KMS-11 (cell line): ENCODE measurements at regions not wholly inside any gene's neighbourhood (a gene's known extent, or its start where the extent isn't known, plus 50 kb on each side); places are given as distances from the start of the nearest gene placed in this dataset.

Source experiments
- H2AFZ ChIP-seq: fragments of 200-600 bp; sonication (generic); 2 replicates; pipeline ENCODE4 v1.6.1; 2016; ENCODE audit warnings: antibody characterized with exemption, mixed run types, low read depth
- H3K27ac ChIP-seq: fragments of 200-600 bp; sonication (generic); 2 replicates; pipeline ENCODE4 v1.6.1; 2016; ENCODE audit warnings: mild to moderate bottlenecking, mixed run types
- H3K27me3 ChIP-seq: fragments of 200-600 bp; sonication (generic); 2 replicates; pipeline ENCODE4 v1.6.1; 2017; ENCODE audit warnings: mild to moderate bottlenecking, low read depth, mixed run types, moderate library complexity; ENCODE audit not compliant: insufficient read depth
- H3K36me3 ChIP-seq: fragments of 200-600 bp; sonication (generic); 2 replicates; pipeline ENCODE4 v1.6.1; 2017; ENCODE audit warnings: mild to moderate bottlenecking, mixed run types; ENCODE audit not compliant: insufficient read depth
- H3K4me1 ChIP-seq: fragments of 200-600 bp; sonication (generic); 2 replicates; pipeline ENCODE4 v1.6.1; 2016; ENCODE audit warnings: mild to moderate bottlenecking, low read depth, mixed run types; ENCODE audit not compliant: poor library complexity, severe bottlenecking
- H3K4me2 ChIP-seq: fragments of 200-600 bp; sonication (generic); 2 replicates; pipeline ENCODE4 v1.7.0; 2016; ENCODE audit warnings: mild to moderate bottlenecking, mixed run types
- H3K4me3 ChIP-seq: fragments of 200-600 bp; sonication (generic); IDR thresholded peaks from 2 replicates; pipeline ENCODE4 v1.6.1; 2017; ENCODE audit warnings: low read depth, low read length, mixed read lengths; ENCODE audit not compliant: insufficient read depth
- H3K79me2 ChIP-seq: fragments of 200-600 bp; sonication (generic); 2 replicates; pipeline ENCODE4 v1.6.1; 2016; ENCODE audit warnings: low read depth, mixed run types; ENCODE audit not compliant: insufficient read depth
- H3K9ac ChIP-seq: fragments of 200-600 bp; sonication (generic); 2 replicates; pipeline ENCODE4 v1.6.1; 2016; ENCODE audit warnings: mild to moderate bottlenecking, mixed run types
- H4K20me1 ChIP-seq: fragments of 200-600 bp; sonication (generic); 2 replicates; pipeline ENCODE4 v1.6.1; 2016; ENCODE audit warnings: mild to moderate bottlenecking, mixed run types; ENCODE audit not compliant: insufficient read depth
- TF ChIP-seq, protein P1 (sequence below): fragments of 200-600 bp; sonication (generic); conservative IDR thresholded peaks from 2 replicates; pipeline ENCODE4 v1.6.1; 2017; ENCODE audit warnings: low read depth, mild to moderate bottlenecking, antibody characterized with exemption, low read length, moderate library complexity, mixed read lengths

DNA sequence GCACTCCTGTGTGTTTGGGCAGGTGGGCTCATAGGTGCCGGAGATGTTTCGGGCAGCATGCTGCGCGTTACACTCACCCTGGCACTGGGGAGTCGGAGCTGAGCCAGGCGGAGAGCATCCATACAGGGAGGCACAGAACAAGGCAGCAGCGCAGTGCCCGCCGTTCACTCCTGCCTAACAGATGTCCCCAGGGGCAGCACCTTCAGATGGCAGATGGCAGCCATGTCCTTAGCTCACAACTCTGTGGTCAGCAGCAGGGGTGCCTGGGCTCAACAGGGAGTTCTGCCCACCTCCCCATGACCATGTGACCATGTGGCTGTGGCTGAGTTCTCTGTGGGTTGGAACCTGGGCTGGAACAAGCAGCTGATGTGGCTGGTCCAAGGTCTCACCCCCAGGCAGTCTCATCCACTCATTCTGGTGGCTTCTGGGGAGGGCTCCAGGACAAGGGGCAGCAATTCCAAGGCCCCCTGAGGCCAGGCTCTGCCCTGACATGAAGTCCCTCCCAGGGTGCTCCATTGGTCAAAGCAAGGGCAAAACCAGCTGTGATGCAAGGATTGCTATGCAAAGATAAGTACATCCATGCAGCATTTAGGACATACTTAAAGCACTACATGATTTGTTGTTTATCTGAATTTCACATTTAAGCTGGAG lies 64.2 kb downstream of the MRPL36 start:
- Histone ChIP-seq H3K79me2 (no peaks in the 10 kb centered on the region), H3K4me3 (no peak overlapping the region), H3K4me2 (no peak overlapping the region), H3K36me3 (no peaks in the 10 kb centered on the region), H3K4me1 (no peaks in the 10 kb centered on the region), H3K27ac (no peak overlapping the region), H3K9ac (no peak overlapping the region), H3K27me3 (no peaks in the 10 kb centered on the region), H2AFZ (no peak overlapping the region), H4K20me1 (no peaks in the 10 kb centered on the region)
- TF ChIP-seq, protein P1, sequence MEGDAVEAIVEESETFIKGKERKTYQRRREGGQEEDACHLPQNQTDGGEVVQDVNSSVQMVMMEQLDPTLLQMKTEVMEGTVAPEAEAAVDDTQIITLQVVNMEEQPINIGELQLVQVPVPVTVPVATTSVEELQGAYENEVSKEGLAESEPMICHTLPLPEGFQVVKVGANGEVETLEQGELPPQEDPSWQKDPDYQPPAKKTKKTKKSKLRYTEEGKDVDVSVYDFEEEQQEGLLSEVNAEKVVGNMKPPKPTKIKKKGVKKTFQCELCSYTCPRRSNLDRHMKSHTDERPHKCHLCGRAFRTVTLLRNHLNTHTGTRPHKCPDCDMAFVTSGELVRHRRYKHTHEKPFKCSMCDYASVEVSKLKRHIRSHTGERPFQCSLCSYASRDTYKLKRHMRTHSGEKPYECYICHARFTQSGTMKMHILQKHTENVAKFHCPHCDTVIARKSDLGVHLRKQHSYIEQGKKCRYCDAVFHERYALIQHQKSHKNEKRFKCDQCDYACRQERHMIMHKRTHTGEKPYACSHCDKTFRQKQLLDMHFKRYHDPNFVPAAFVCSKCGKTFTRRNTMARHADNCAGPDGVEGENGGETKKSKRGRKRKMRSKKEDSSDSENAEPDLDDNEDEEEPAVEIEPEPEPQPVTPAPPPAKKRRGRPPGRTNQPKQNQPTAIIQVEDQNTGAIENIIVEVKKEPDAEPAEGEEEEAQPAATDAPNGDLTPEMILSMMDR = no peak

DNA sequence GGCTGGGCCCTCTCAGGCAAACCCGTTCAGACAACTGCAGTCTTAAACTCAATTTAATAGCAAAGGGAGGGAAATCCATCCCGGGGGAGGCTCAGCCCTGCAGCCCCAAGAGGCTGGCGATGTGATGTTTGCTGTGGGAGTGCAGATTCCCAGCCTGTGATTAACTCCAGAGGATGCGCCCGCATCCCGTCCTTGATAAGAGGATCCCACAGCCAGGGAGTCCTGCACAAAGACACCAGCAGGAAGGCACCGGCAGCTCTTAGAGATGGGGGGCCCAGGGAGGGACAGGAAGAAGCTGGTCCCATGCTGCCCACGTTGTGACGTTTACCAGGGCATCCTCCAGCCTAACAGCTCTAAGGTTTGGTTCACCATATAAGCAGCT lies 64.7 kb downstream of the MRPL36 start:
- H3K4me2 ChIP-seq = no peak overlapping the region
- no peak overlapping the region for H2AFZ ChIP-seq
- no peaks in the 10 kb centered on the region for H3K36me3 ChIP-seq
- H3K9ac ChIP-seq = no peak overlapping the region
- H4K20me1 ChIP-seq = no peaks in the 10 kb centered on the region
- TF ChIP-seq, protein P1 = no peak
- H3K4me3 ChIP-seq = no peak overlapping the region
- H3K79me2 ChIP-seq = no peaks in the 10 kb centered on the region
- H3K4me1 ChIP-seq = no peaks in the 10 kb centered on the region
- H3K27me3 ChIP-seq = no peaks in the 10 kb centered on the region
- H3K27ac ChIP-seq = no peak overlapping the region

DNA sequence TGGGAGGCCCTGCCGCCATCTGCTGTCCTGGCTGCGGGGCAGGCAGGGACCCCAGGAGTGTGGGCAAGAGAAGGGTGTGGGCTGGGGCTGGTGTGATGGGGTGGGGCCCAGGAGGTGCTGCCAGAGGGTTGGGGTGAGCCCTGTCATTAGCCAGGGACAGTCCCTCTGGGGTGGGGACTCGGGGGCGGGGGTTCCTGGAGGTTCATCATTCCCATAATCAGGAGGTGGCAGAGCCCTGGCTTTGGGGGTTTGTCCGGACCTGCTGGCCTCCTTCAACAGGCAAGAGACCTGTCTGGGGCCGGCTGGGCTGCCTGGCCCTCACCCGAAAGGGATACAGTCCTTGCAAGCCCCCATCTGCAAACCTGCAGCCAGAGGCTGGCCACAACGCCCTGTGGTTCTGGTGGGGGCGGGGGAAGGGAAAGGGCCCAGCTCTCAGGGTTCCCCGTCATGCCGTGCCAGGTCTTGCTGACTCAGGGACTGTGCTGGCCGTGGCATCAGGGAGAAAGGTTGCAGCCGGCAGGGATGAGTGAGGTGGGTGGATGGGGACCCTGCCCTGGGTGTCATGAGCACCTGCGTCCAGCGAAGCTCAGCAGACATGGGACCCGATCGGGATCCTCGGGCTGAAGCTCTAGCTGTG lies 65.2 kb downstream of the MRPL36 start:
- Histone ChIP-seq H4K20me1 (no peaks in the 10 kb centered on the region), H3K4me2 (no peak overlapping the region), H3K9ac (no peak overlapping the region), H3K79me2 (no peaks in the 10 kb centered on the region), H3K4me3 (no peak overlapping the region), H3K27ac (no peak overlapping the region), H3K36me3 (no peaks in the 10 kb centered on the region), H3K4me1 (no peaks in the 10 kb centered on the region), H2AFZ (no peak overlapping the region), H3K27me3 (no peaks in the 10 kb centered on the region)
- TF ChIP-seq, protein P1 = no peak

DNA sequence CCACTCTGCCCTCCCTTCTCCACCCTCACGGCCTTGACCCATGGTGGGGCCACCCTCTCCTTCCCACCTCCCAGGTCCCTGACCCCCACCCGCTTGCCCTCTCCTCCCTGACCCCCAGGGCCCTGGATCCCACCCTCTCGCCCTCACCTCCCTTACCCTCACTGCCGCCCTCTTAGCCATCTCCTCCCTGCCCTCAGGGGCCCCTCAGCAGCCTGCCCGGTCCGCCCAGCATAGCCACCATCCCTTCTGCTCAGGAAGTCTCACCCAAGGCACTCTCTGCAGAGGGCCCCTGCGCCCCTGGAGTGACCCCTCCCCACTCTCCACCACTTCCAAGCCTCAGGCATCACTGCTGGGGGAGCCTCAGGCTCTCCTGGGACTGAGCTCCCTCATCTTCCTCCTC lies 66.3 kb downstream of the MRPL36 start:
- Histone ChIP-seq H3K4me1 (no peaks in the 10 kb centered on the region), H3K27me3 (no peaks in the 10 kb centered on the region), H3K27ac (no peak overlapping the region), H2AFZ (no peak overlapping the region), H3K4me3 (no peak overlapping the region), H4K20me1 (no peaks in the 10 kb centered on the region), H3K79me2 (no peaks in the 10 kb centered on the region), H3K4me2 (no peak overlapping the region), H3K36me3 (no peaks in the 10 kb centered on the region), H3K9ac (no peak overlapping the region)
- TF ChIP-seq, protein P1 = no peak
